Keratinocyte (primary cell): ENCODE measurements at regions not wholly inside any gene's neighbourhood (a gene's known extent, or its start where the extent isn't known, plus 50 kb on each side); places are given as distances from the start of the nearest gene placed in this dataset.

ENCODE experiments used
- DNase-seq: peaks from one replicate; pipeline ENCODE4 v3.0.0-alpha.2; 2011; ENCODE audit warnings: low read depth, missing footprints, low spot score
- FAIRE-seq: peaks from 2 replicates; lab custom pipeline; 2011; peaks lifted over from hg19 to GRCh38; lab: Jason Lieb, UNC
- H2AFZ ChIP-seq: 2 replicates; pipeline ENCODE4 v1.6.0; 2012; ENCODE audit warnings: low read length, control low read depth, inconsistent platforms; ENCODE audit not compliant: control insufficient read depth
- H3K27ac ChIP-seq: 2 replicates; pipeline ENCODE4 v1.5.1; 2011; ENCODE audit warnings: low read length; ENCODE audit not compliant: control insufficient read depth, insufficient read depth
- H3K27me3 ChIP-seq: 3 replicates; pipeline ENCODE4 v1.6.0; 2011; ENCODE audit warnings: low read length; ENCODE audit not compliant: control insufficient read depth, insufficient read depth; ENCODE audit errors: extremely low read depth
- H3K36me3 ChIP-seq, 2 experiments: 2 replicates in 1 of 2; 3 replicates in 1 of 2; pipeline ENCODE4 v1.5.1; 2011; ENCODE audit warnings: low read length in 2 of 2, mild to moderate bottlenecking in 1 of 2; ENCODE audit not compliant: control insufficient read depth in 2 of 2, insufficient read depth in 2 of 2; ENCODE audit errors: extremely low read depth in 1 of 2
- H3K4me1 ChIP-seq: 3 replicates; pipeline ENCODE4 v1.5.1; 2011; ENCODE audit warnings: low read length; ENCODE audit not compliant: control insufficient read depth, insufficient read depth; ENCODE audit errors: extremely low read depth
- H3K4me2 ChIP-seq: 3 replicates; pipeline ENCODE4 v1.6.0; 2011; ENCODE audit warnings: low read depth, low read length; ENCODE audit not compliant: control insufficient read depth, insufficient read depth; ENCODE audit errors: extremely low read depth
- H3K4me3 ChIP-seq, 3 experiments: fragments of 200-600 bp in 1 of 3; sonication (generic) in 1 of 3; 2 replicates in 2 of 3; 3 replicates in 1 of 3; pipeline ENCODE4 v1.5.1; 2011 to 2016; ENCODE audit warnings: low read length in 3 of 3, mild to moderate bottlenecking in 3 of 3, control low read depth in 2 of 3, inconsistent platforms in 1 of 3, low read depth in 1 of 3, mixed read lengths in 1 of 3, mixed run types in 1 of 3, moderate library complexity in 1 of 3; ENCODE audit not compliant: control insufficient read depth in 2 of 3, insufficient read depth in 2 of 3; ENCODE audit errors: extremely low read depth in 1 of 3
- H3K79me2 ChIP-seq: 2 replicates; pipeline ENCODE4 v1.6.0; 2012; ENCODE audit warnings: low read length; ENCODE audit not compliant: control insufficient read depth, insufficient read depth
- H3K9ac ChIP-seq: 3 replicates; pipeline ENCODE4 v1.6.0; 2011; ENCODE audit warnings: low read length; ENCODE audit not compliant: control insufficient read depth, insufficient read depth; ENCODE audit errors: extremely low read depth
- H3K9me1 ChIP-seq: 3 replicates; pipeline ENCODE4 v1.6.0; 2011; ENCODE audit warnings: low read length; ENCODE audit not compliant: control insufficient read depth, insufficient read depth; ENCODE audit errors: extremely low read depth
- H3K9me3 ChIP-seq: 2 replicates; pipeline ENCODE4 v1.5.1; 2012; ENCODE audit warnings: low read depth, low read length; ENCODE audit not compliant: control insufficient read depth
- H4K20me1 ChIP-seq: 3 replicates; pipeline ENCODE4 v1.6.0; 2011; ENCODE audit warnings: low read length; ENCODE audit not compliant: control insufficient read depth, insufficient read depth; ENCODE audit errors: extremely low read depth
- CTCF ChIP-seq, 3 experiments: IDR thresholded peaks in 1 of 3; conservative IDR thresholded peaks in 1 of 3; optimal IDR thresholded peaks in 1 of 3; 2 replicates in 2 of 3; 3 replicates in 1 of 3; pipeline versions ENCODE3 to v1.5.1; 2011; ENCODE audit warnings: low read length in 3 of 3, mild to moderate bottlenecking in 3 of 3, moderate library complexity in 2 of 3, control low read depth in 1 of 3, inconsistent platforms in 1 of 3; ENCODE audit not compliant: insufficient read depth in 2 of 3; ENCODE audit errors: extremely low read depth in 1 of 3
- EZH2 ChIP-seq: IDR thresholded peaks from one replicate; pipeline ENCODE4 v1.6.1; 2012; ENCODE audit warnings: inconsistent platforms, mild to moderate bottlenecking, low read length, moderate library complexity
- dilution Hi-C: fragments of 300-500 bp; cut with MboI; formaldehyde crosslinking; loops from one replicate; pipeline ENCODE4 v1.7.0; 2020; ENCODE audit warnings: low sequenced_read_pairs; ENCODE audit not compliant: extremely low pct_ligation_motif_present

- H3K36me3 ChIP-seq: no peaks in the 10 kb centered on the region
- H3K9ac ChIP-seq: peak overlapping the region; percentile 45
- dilution Hi-C loops: no loop called here
- TF ChIP-seq CTCF (optimal IDR thresholded peaks at IDR 0.05 in 1 of 3, IDR thresholded peaks at IDR 0.05 in 1 of 3, conservative IDR thresholded peaks at IDR 0.05 in 1 of 3; ENCODE audit: extremely low read depth in 1 of 3, insufficient read depth in 2 of 3, low read length in 3 of 3): no peak
- peaks cover 36% of the 10 kb centered on the region for H3K4me1 ChIP-seq
- H3K9me3 ChIP-seq: no peaks in the 10 kb centered on the region
- no peaks in the 10 kb centered on the region for H3K27me3 ChIP-seq
- H3K4me3 ChIP-seq: no peak overlapping the region
- H2AFZ ChIP-seq: peak overlapping the region; percentile 68
- no peaks in the 10 kb centered on the region for H4K20me1 ChIP-seq
- H3K79me2 ChIP-seq: no peaks in the 10 kb centered on the region
- no peak for DNase-seq
- peak overlapping the region; percentile 84 for H3K27ac ChIP-seq
- FAIRE-seq: peak; percentile 80
- H3K4me2 ChIP-seq: peak overlapping the region; percentile 50
- H3K9me1 ChIP-seq: no peaks in the 10 kb centered on the region
Observed at GRCh38 chr2:67259556-67260342, 137.4 kb upstream of the ETAA1 start.

GRCh38 chr2:67260343-67261277 lies 136.5 kb upstream of the ETAA1 start:
- Histone ChIP-seq H3K36me3 (no peaks in the 10 kb centered on the region), H4K20me1 (no peaks in the 10 kb centered on the region), H3K27ac (peak overlapping the region; percentile 84), H3K9me3 (no peaks in the 10 kb centered on the region), H3K4me3 (no peak overlapping the region), H2AFZ (no peak overlapping the region), H3K4me1 (peaks cover 35% of the 10 kb centered on the region), H3K4me2 (peak overlapping the region; percentile 50), H3K79me2 (no peaks in the 10 kb centered on the region), H3K9ac (no peak overlapping the region), H3K9me1 (no peaks in the 10 kb centered on the region), H3K27me3 (no peaks in the 10 kb centered on the region)
- dilution Hi-C loops: no loop called here
- DNase-seq (no peak), FAIRE-seq (peak; percentile 58)
- TF ChIP-seq EZH2: no peak
- no peak for TF ChIP-seq CTCF (optimal IDR thresholded peaks at IDR 0.05 in 1 of 3, IDR thresholded peaks at IDR 0.05 in 1 of 3, conservative IDR thresholded peaks at IDR 0.05 in 1 of 3; ENCODE audit: extremely low read depth in 1 of 3, insufficient read depth in 2 of 3, low read length in 3 of 3)
